Progenitor cell of endocrine pancreas (in vitro differentiated cells): ENCODE measurements at regions not wholly inside any gene's neighbourhood (a gene's known extent, or its start where the extent isn't known, plus 50 kb on each side); places are given as distances from the start of the nearest gene placed in this dataset.
A peak's percentile ranks its signal among the peaks of the same experiment; 100 is the strongest.

Experiments used
- DNase-seq: peaks from one replicate; pipeline ENCODE4 v3.0.0; 2021; ENCODE audit warnings: low spot score; ENCODE audit not compliant: unreplicated experiment
- H3K27ac Mint-ChIP-seq: 2 replicates; pipeline ENCODE4 v1.8.0; 2021; ENCODE audit warnings: mild to moderate bottlenecking, moderate library complexity, mixed read lengths
- H3K27me3 Mint-ChIP-seq: 2 replicates; pipeline ENCODE4 v1.8.0; 2021; ENCODE audit warnings: mixed read lengths
- H3K36me3 Mint-ChIP-seq: 2 replicates; pipeline ENCODE4 v1.8.0; 2022; ENCODE audit warnings: mixed read lengths; ENCODE audit not compliant: insufficient read depth
- H3K4me1 Mint-ChIP-seq: 2 replicates; pipeline ENCODE4 v1.8.0; 2021; ENCODE audit warnings: low read depth, mixed read lengths
- H3K4me3 Mint-ChIP-seq: 2 replicates; pipeline ENCODE4 v1.8.0; 2021; ENCODE audit warnings: low read depth, mild to moderate bottlenecking, moderate library complexity, mixed read lengths
- H3K9me3 Mint-ChIP-seq: 2 replicates; pipeline ENCODE4 v1.8.0; 2021; ENCODE audit warnings: low read depth, mixed read lengths
- CTCF ChIP-seq: fragments of 200-600 bp; sonication (generic); IDR thresholded peaks from one replicate; pipeline ENCODE4 v1.5.0; 2021; ENCODE audit warnings: antibody characterized with exemption, mild to moderate bottlenecking; ENCODE audit not compliant: unreplicated experiment

- no peaks in the 10 kb centered on the region for H3K9me3 Mint-ChIP-seq
- no peaks in the 10 kb centered on the region for H3K36me3 Mint-ChIP-seq
- H3K27me3 Mint-ChIP-seq = peaks cover 12% of the 10 kb centered on the region
- no peak overlapping the region for H3K4me3 Mint-ChIP-seq
- DNase-seq = no peak
- TF ChIP-seq CTCF = no peak
- H3K27ac Mint-ChIP-seq = no peak overlapping the region
- H3K4me1 Mint-ChIP-seq = peaks cover 3% of the 10 kb centered on the region
Measured at GRCh38 chr3:159773706-159774105, 214.9 kb upstream of the IL12A start.

- no peaks in the 10 kb centered on the region for H3K36me3 Mint-ChIP-seq
- H3K9me3 Mint-ChIP-seq = no peaks in the 10 kb centered on the region
- no peak for TF ChIP-seq CTCF
- DNase-seq = no peak
- H3K27me3 Mint-ChIP-seq = peaks cover 13% of the 10 kb centered on the region
- no peak overlapping the region for H3K4me3 Mint-ChIP-seq
- H3K4me1 Mint-ChIP-seq = peaks cover 3% of the 10 kb centered on the region
- no peak overlapping the region for H3K27ac Mint-ChIP-seq
Measured at GRCh38 chr3:159775372-159775961, 213.2 kb upstream of the IL12A start.

GRCh38 chr3:159776779-159777178 is 211.9 kb upstream of the IL12A start:
- DNase-seq = no peak
- no peak overlapping the region for H3K4me3 Mint-ChIP-seq
- H3K4me1 Mint-ChIP-seq = peaks cover 3% of the 10 kb centered on the region
- no peaks in the 10 kb centered on the region for H3K36me3 Mint-ChIP-seq
- no peaks in the 10 kb centered on the region for H3K9me3 Mint-ChIP-seq
- H3K27ac Mint-ChIP-seq = no peak overlapping the region
- H3K27me3 Mint-ChIP-seq = peaks cover 14% of the 10 kb centered on the region
- TF ChIP-seq CTCF = no peak

GRCh38 chr3:159779883-159780282 is 208.8 kb upstream of the IL12A start:
- peaks cover 15% of the 10 kb centered on the region for H3K27me3 Mint-ChIP-seq
- no peaks in the 10 kb centered on the region for H3K36me3 Mint-ChIP-seq
- H3K27ac Mint-ChIP-seq = no peak overlapping the region
- H3K4me3 Mint-ChIP-seq = no peak overlapping the region
- peaks cover 18% of the 10 kb centered on the region for H3K4me1 Mint-ChIP-seq
- DNase-seq = no peak
- no peaks in the 10 kb centered on the region for H3K9me3 Mint-ChIP-seq
- TF ChIP-seq CTCF = no peak

GRCh38 chr3:159781867-159782266 is 206.8 kb upstream of the IL12A start:
- DNase-seq = no peak
- TF ChIP-seq CTCF = peak; percentile 40
- peaks cover 10% of the 10 kb centered on the region for H3K27me3 Mint-ChIP-seq
- H3K27ac Mint-ChIP-seq = no peak overlapping the region
- H3K9me3 Mint-ChIP-seq = no peaks in the 10 kb centered on the region
- H3K4me1 Mint-ChIP-seq = peaks cover 27% of the 10 kb centered on the region
- no peak overlapping the region for H3K4me3 Mint-ChIP-seq
- H3K36me3 Mint-ChIP-seq = no peaks in the 10 kb centered on the region
